WTC11 (cell line): ENCODE measurements at regions not wholly inside any gene's neighbourhood (a gene's known extent, or its start where the extent isn't known, plus 50 kb on each side); places are given as distances from the start of the nearest gene placed in this dataset.
A peak's percentile ranks its signal among the peaks of the same experiment; 100 is the strongest.

Source experiments
- ATAC-seq: fragments of 200-7000 bp; cut with Tn5 transposase; 2 replicates; pipeline ENCODE4 v1.10.0; 2021; ENCODE audit warnings: mild to moderate bottlenecking, moderate library complexity
- CTCF ChIA-PET: fragments of 300-600 bp; sonication (Branson Sonifier 250); formaldehyde crosslinking; loops from one replicate; lab custom pipeline; 2021; ENCODE audit warnings: antibody characterized with exemption; lab: Charles Lee
- POLR2A ChIA-PET: fragments of 350-600 bp; sonication (Branson Sonifier 250); formaldehyde crosslinking; loops from one replicate; lab custom pipeline; 2021; ENCODE audit warnings: antibody characterized with exemption; lab: Charles Lee
- DNase-seq: peaks from one replicate; pipeline ENCODE4 v3.0.0; 2021; ENCODE audit warnings: low spot score
- H3K27ac Mint-ChIP-seq: 2 replicates; pipeline ENCODE4 v1.8.0; 2021; ENCODE audit warnings: mixed read lengths
- H3K27me3 Mint-ChIP-seq: 2 replicates; pipeline ENCODE4 v1.8.0; 2021; ENCODE audit warnings: low read depth, mild to moderate bottlenecking, moderate library complexity, mixed read lengths
- H3K36me3 Mint-ChIP-seq: 2 replicates; pipeline ENCODE4 v1.8.0; 2021; ENCODE audit warnings: mixed read lengths
- H3K4me1 Mint-ChIP-seq: 2 replicates; pipeline ENCODE4 v1.8.0; 2022; ENCODE audit warnings: mixed read lengths
- H3K4me3 Mint-ChIP-seq: 2 replicates; pipeline ENCODE4 v1.8.0; 2021; ENCODE audit warnings: mild to moderate bottlenecking, moderate library complexity, mixed read lengths
- H3K9me3 Mint-ChIP-seq: 2 replicates; pipeline ENCODE4 v1.8.0; 2021; ENCODE audit warnings: mixed read lengths
- ATF3 ChIP-seq: sonication (generic); formaldehyde crosslinking; conservative IDR thresholded peaks from 2 replicates; pipeline ENCODE4 v1.8.1; 2022; ENCODE audit warnings: mild to moderate bottlenecking, missing genetic modification reagents
- CBFB ChIP-seq: sonication (generic); formaldehyde crosslinking; IDR thresholded peaks from 2 replicates; pipeline ENCODE4 v1.8.1; 2022; ENCODE audit warnings: mild to moderate bottlenecking, low read depth, missing genetic modification reagents
- CDX4 ChIP-seq: fragments of 250-450 bp; sonication (Bioruptor Pico); IDR thresholded peaks from 2 replicates; pipeline ENCODE4 v1.9.0; 2021; ENCODE audit warnings: moderate library complexity, mild to moderate bottlenecking, inconsistent platforms, borderline replicate concordance
- E2F1 ChIP-seq: sonication (generic); formaldehyde crosslinking; IDR thresholded peaks from 2 replicates; pipeline ENCODE4 v1.8.0; 2022; ENCODE audit warnings: mild to moderate bottlenecking, missing genetic modification reagents
- ERG ChIP-seq: fragments of 250-450 bp; sonication (Bioruptor Pico); IDR thresholded peaks from 2 replicates; pipeline ENCODE4 v1.8.0; 2021; ENCODE audit warnings: mild to moderate bottlenecking
- ESRRA ChIP-seq: sonication (generic); formaldehyde crosslinking; IDR thresholded peaks from 2 replicates; pipeline ENCODE4 v1.8.1; 2022; ENCODE audit warnings: mild to moderate bottlenecking, missing genetic modification reagents, borderline replicate concordance
- FOXJ3 ChIP-seq: sonication (generic); formaldehyde crosslinking; IDR thresholded peaks from 2 replicates; pipeline ENCODE4 v1.9.0; 2021; ENCODE audit warnings: missing genetic modification reagents, mild to moderate bottlenecking, borderline replicate concordance
- GRHL2 ChIP-seq: fragments of 250-450 bp; sonication (Bioruptor Pico); IDR thresholded peaks from 2 replicates; pipeline ENCODE4 v1.8.0; 2022; ENCODE audit warnings: mild to moderate bottlenecking, moderate library complexity; ENCODE audit not compliant: insufficient replicate concordance, severe bottlenecking
- IRF1 ChIP-seq: sonication (generic); formaldehyde crosslinking; IDR thresholded peaks from 2 replicates; pipeline ENCODE4 v1.8.0; 2023; ENCODE audit warnings: missing genetic modification reagents
- MAX ChIP-seq: sonication (generic); formaldehyde crosslinking; IDR thresholded peaks from 2 replicates; pipeline ENCODE4 v1.8.0; 2022; ENCODE audit warnings: mild to moderate bottlenecking, missing genetic modification reagents
- MLX ChIP-seq: sonication (generic); formaldehyde crosslinking; IDR thresholded peaks from 2 replicates; pipeline ENCODE4 v1.8.1; 2023; ENCODE audit warnings: mild to moderate bottlenecking, missing genetic modification reagents, moderate library complexity
- NFATC4 ChIP-seq: fragments of 250-450 bp; sonication (Bioruptor Pico); IDR thresholded peaks from 2 replicates; pipeline ENCODE4 v1.9.0; 2021; ENCODE audit warnings: mild to moderate bottlenecking
- NFE2L1 ChIP-seq: sonication (generic); formaldehyde crosslinking; IDR thresholded peaks from 2 replicates; pipeline ENCODE4 v1.8.1; 2023; ENCODE audit warnings: missing genetic modification reagents
- NFYB ChIP-seq: sonication (generic); formaldehyde crosslinking; conservative IDR thresholded peaks from 2 replicates; pipeline ENCODE4 v1.8.0; 2022; ENCODE audit warnings: low read depth, missing genetic modification reagents
- NR2C2 ChIP-seq: sonication (generic); formaldehyde crosslinking; IDR thresholded peaks from 2 replicates; pipeline ENCODE4 v1.8.0; 2022; ENCODE audit warnings: mild to moderate bottlenecking, missing genetic modification reagents
- NR3C1 ChIP-seq: sonication (generic); formaldehyde crosslinking; conservative IDR thresholded peaks from 2 replicates; pipeline ENCODE4 v1.8.1; 2023; ENCODE audit warnings: low read depth, mild to moderate bottlenecking, missing genetic modification reagents
- RORB ChIP-seq: fragments of 250-450 bp; sonication (Bioruptor Pico); IDR thresholded peaks from 2 replicates; pipeline ENCODE4 v1.9.0; 2021; ENCODE audit warnings: mild to moderate bottlenecking
- SMAD4 ChIP-seq: sonication (generic); formaldehyde crosslinking; IDR thresholded peaks from 2 replicates; pipeline ENCODE4 v1.8.0; 2022; ENCODE audit warnings: mild to moderate bottlenecking, missing genetic modification reagents
- SOX15 ChIP-seq: fragments of 250-450 bp; sonication (Bioruptor Pico); IDR thresholded peaks from 2 replicates; pipeline ENCODE4 v1.9.0; 2021; ENCODE audit warnings: mild to moderate bottlenecking
- SP1 ChIP-seq: sonication (generic); formaldehyde crosslinking; conservative IDR thresholded peaks from 2 replicates; pipeline ENCODE4 v1.8.1; 2022; ENCODE audit warnings: missing genetic modification reagents
- TEAD1 ChIP-seq: sonication (generic); formaldehyde crosslinking; IDR thresholded peaks from 2 replicates; pipeline ENCODE4 v1.8.0; 2022; ENCODE audit warnings: mild to moderate bottlenecking, missing genetic modification reagents
- TP53 ChIP-seq: sonication (generic); formaldehyde crosslinking; IDR thresholded peaks from 2 replicates; pipeline ENCODE4 v1.8.1; 2023; ENCODE audit warnings: mild to moderate bottlenecking, missing genetic modification reagents
- USF2 ChIP-seq: sonication (generic); formaldehyde crosslinking; IDR thresholded peaks from 2 replicates; pipeline ENCODE4 v1.8.1; 2023; ENCODE audit warnings: mild to moderate bottlenecking, missing genetic modification reagents, moderate library complexity
- ZBTB21 ChIP-seq: sonication (generic); formaldehyde crosslinking; IDR thresholded peaks from 2 replicates; pipeline ENCODE4 v1.8.1; 2023; ENCODE audit warnings: mild to moderate bottlenecking, missing genetic modification reagents, borderline replicate concordance
- ZBTB43 ChIP-seq: sonication (generic); formaldehyde crosslinking; IDR thresholded peaks from 2 replicates; pipeline ENCODE4 v1.8.1; 2023; ENCODE audit warnings: mild to moderate bottlenecking, missing genetic modification reagents
- ZNF138 ChIP-seq: sonication (generic); formaldehyde crosslinking; conservative IDR thresholded peaks from 2 replicates; pipeline ENCODE4 v1.8.1; 2022; ENCODE audit warnings: mild to moderate bottlenecking, moderate library complexity, missing genetic modification reagents
- ZNF219 ChIP-seq: sonication (generic); formaldehyde crosslinking; IDR thresholded peaks from 2 replicates; pipeline ENCODE4 v1.8.0; 2023; ENCODE audit warnings: missing genetic modification reagents, mild to moderate bottlenecking, borderline replicate concordance
- ZNF317 ChIP-seq: sonication (generic); formaldehyde crosslinking; IDR thresholded peaks from 2 replicates; pipeline ENCODE4 v1.8.1; 2023; ENCODE audit warnings: low read depth, mild to moderate bottlenecking, moderate library complexity, missing genetic modification reagents, borderline replicate concordance
- ZNF396 ChIP-seq: fragments of 250-450 bp; sonication (Bioruptor Pico); IDR thresholded peaks from 2 replicates; pipeline ENCODE4 v1.8.0; 2021; ENCODE audit warnings: mild to moderate bottlenecking, moderate library complexity, borderline replicate concordance
- ZNF416 ChIP-seq: fragments of 250-450 bp; sonication (Bioruptor Pico); IDR thresholded peaks from 2 replicates; pipeline ENCODE4 v1.9.0; 2021; ENCODE audit warnings: mild to moderate bottlenecking, inconsistent platforms
- ZSCAN18 ChIP-seq: fragments of 250-450 bp; sonication (Bioruptor Pico); IDR thresholded peaks from 2 replicates; pipeline ENCODE4 v2.1.2; 2022; ENCODE audit warnings: mild to moderate bottlenecking, moderate library complexity

- DNase-seq = peak; percentile 17
- TF ChIP-seq ESRRA (CRISPR knock-in tag) (no peak), IRF1 (CRISPR knock-in tag) (no peak), NFYB (CRISPR knock-in tag) (no peak), GRHL2 (CRISPR knock-in tag) (no peak), SOX15 (no peak), E2F1 (CRISPR knock-in tag) (no peak), ZBTB43 (CRISPR knock-in tag) (no peak), SP1 (CRISPR knock-in tag) (no peak), NR2C2 (CRISPR knock-in tag) (no peak), RORB (CRISPR knock-in tag) (no peak), ZNF416 (CRISPR knock-in tag) (no peak), ZNF317 (no peak), SMAD4 (no peak), NFATC4 (CRISPR knock-in tag) (no peak), ZSCAN18 (CRISPR knock-in tag) (no peak), MAX (CRISPR knock-in tag) (no peak), MLX (CRISPR knock-in tag) (no peak), ZNF138 (no peak), CBFB (CRISPR knock-in tag) (no peak), USF2 (CRISPR knock-in tag) (no peak)
- H3K27ac Mint-ChIP-seq = no peak overlapping the region
- POLR2A ChIA-PET = no interaction called here
- 0 out of 2 replicates have a peak, but pooled peaks cover 3% of the 10 kb centered on the region for H3K4me1 Mint-ChIP-seq
- peaks cover 11% of the 10 kb centered on the region for H3K9me3 Mint-ChIP-seq
- no peaks in the 10 kb centered on the region for H3K36me3 Mint-ChIP-seq
- peak; percentile 58; the same call in 1 of the 2 replicates for ATAC-seq
- no peaks in the 10 kb centered on the region; the same call in 1 of the 2 replicates for H3K27me3 Mint-ChIP-seq
- CTCF ChIA-PET = no interaction called here
- H3K4me3 Mint-ChIP-seq = no peak overlapping the region
Measured at GRCh38 chr1:112114540-112114939, 125.1 kb upstream of the KCND3 start.

- no peaks in the 10 kb centered on the region for H3K4me1 Mint-ChIP-seq
- TF ChIP-seq CDX4 (CRISPR knock-in tag) (no peak), FOXJ3 (CRISPR knock-in tag) (no peak), ERG (CRISPR knock-in tag) (no peak), ZBTB21 (no peak), NR3C1 (CRISPR knock-in tag) (no peak), TEAD1 (CRISPR knock-in tag) (no peak), ZNF396 (CRISPR knock-in tag) (no peak), ZNF219 (CRISPR knock-in tag) (no peak), NFE2L1 (CRISPR knock-in tag) (no peak), TP53 (CRISPR knock-in tag) (no peak), ATF3 (CRISPR knock-in tag) (no peak)
- ATAC-seq (no peak), DNase-seq (no peak)
- peaks cover 31% of the 10 kb centered on the region for H3K9me3 Mint-ChIP-seq
- no peaks in the 10 kb centered on the region for H3K27me3 Mint-ChIP-seq
- no peaks in the 10 kb centered on the region for H3K36me3 Mint-ChIP-seq
- H3K27ac Mint-ChIP-seq = no peak overlapping the region
- no peak overlapping the region for H3K4me3 Mint-ChIP-seq
- CTCF ChIA-PET = no interaction called here
- POLR2A ChIA-PET = no interaction called here
Measured at GRCh38 chr1:112126598-112126997, 137.1 kb upstream of the KCND3 start.
